Smooth muscle cell (in vitro differentiated cells): ENCODE measurements at regions not wholly inside any gene's neighbourhood (a gene's known extent, or its start where the extent isn't known, plus 50 kb on each side); places are given as distances from the start of the nearest gene placed in this dataset.

Source experiments
- DNase-seq: peaks from one replicate; lab custom pipeline; 2025; ENCODE audit not compliant: unreplicated experiment; lab: John Stamatoyannopoulos, UW
- H2AFZ ChIP-seq: fragments of 200-600 bp; sonication (generic); 2 replicates; pipeline ENCODE4 v1.6.0; 2016; ENCODE audit warnings: antibody characterized with exemption, low read depth, mild to moderate bottlenecking
- H3F3A ChIP-seq: fragments of 200-600 bp; sonication (generic); 2 replicates; pipeline ENCODE4 v1.6.0; 2017; ENCODE audit warnings: antibody characterized with exemption, low read depth
- H3K27ac ChIP-seq: fragments of 200-600 bp; sonication (generic); 2 replicates; pipeline ENCODE4 v1.5.1; 2016; ENCODE audit warnings: low read depth, mild to moderate bottlenecking
- H3K27me3 ChIP-seq: fragments of 200-600 bp; sonication (generic); 2 replicates; pipeline ENCODE4 v1.6.1; 2016; ENCODE audit warnings: low read depth, mild to moderate bottlenecking
- H3K36me3 ChIP-seq: fragments of 200-600 bp; sonication (generic); 2 replicates; pipeline ENCODE4 v1.5.1; 2016; ENCODE audit warnings: low read depth
- H3K4me1 ChIP-seq: fragments of 200-600 bp; sonication (generic); 2 replicates; pipeline ENCODE4 v1.5.1; 2016; ENCODE audit warnings: low read depth
- H3K4me2 ChIP-seq: fragments of 200-600 bp; sonication (generic); 2 replicates; pipeline ENCODE4 v1.6.0; 2016; ENCODE audit warnings: mild to moderate bottlenecking
- H3K4me3 ChIP-seq: fragments of 200-600 bp; sonication (generic); 2 replicates; pipeline ENCODE4 v1.5.1; 2016; ENCODE audit warnings: mild to moderate bottlenecking
- H3K79me2 ChIP-seq: fragments of 200-600 bp; sonication (generic); 2 replicates; pipeline ENCODE4 v1.6.0; 2016; ENCODE audit warnings: low read depth, mild to moderate bottlenecking
- H3K9ac ChIP-seq: fragments of 200-600 bp; sonication (generic); 2 replicates; pipeline ENCODE4 v1.6.0; 2016; ENCODE audit warnings: low read depth
- H3K9me3 ChIP-seq: fragments of 200-600 bp; sonication (generic); replicated peaks from 2 replicates; pipeline ENCODE4 v1.5.1; 2016; ENCODE audit warnings: low read depth
- H4K20me1 ChIP-seq: fragments of 200-600 bp; sonication (generic); 2 replicates; pipeline ENCODE4 v1.6.0; 2016; ENCODE audit warnings: low read depth
- WGBS: methylation state at CpG from one replicate; pipeline ENCODE4 v1.1.7; 2016; ENCODE audit warnings: low lambda C conversion rate; 5-methylcytosine and 5-hydroxymethylcytosine counted together
- TF ChIP-seq, protein P1 (sequence below): fragments of 200-600 bp; sonication (generic); IDR thresholded peaks from 2 replicates; pipeline ENCODE4 v1.5.1; 2017; ENCODE audit warnings: borderline replicate concordance, mild to moderate bottlenecking, antibody characterized with exemption; ENCODE audit not compliant: insufficient read depth, poor library complexity, severe bottlenecking

DNA sequence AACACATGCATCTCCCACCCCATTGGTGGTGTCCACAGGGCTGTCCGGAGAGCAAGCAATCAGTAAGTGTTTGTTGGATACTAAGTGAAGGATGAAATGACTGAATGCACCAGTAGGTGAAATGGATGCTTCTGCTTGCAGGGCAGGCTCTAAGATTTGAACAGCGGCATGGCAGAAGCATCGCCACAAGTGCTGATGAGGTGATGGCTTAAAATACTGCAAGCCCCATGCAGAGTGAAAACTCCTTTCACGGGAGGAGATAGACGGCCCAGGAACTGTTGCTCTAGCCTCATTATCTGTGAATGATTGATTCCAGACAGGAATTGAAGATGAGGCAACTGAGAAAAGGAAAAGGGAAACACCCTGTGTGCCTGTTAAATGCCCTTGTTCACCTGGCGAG, 158.9 kb downstream of the LY86 start:
- H3K4me1 ChIP-seq, result peaks cover 25% of the 10 kb centered on the region
- H3K36me3 ChIP-seq, result no peaks in the 10 kb centered on the region
- no peaks in the 10 kb centered on the region for H4K20me1 ChIP-seq
- no peak overlapping the region for H3K9ac ChIP-seq
- TF ChIP-seq, protein P1, sequence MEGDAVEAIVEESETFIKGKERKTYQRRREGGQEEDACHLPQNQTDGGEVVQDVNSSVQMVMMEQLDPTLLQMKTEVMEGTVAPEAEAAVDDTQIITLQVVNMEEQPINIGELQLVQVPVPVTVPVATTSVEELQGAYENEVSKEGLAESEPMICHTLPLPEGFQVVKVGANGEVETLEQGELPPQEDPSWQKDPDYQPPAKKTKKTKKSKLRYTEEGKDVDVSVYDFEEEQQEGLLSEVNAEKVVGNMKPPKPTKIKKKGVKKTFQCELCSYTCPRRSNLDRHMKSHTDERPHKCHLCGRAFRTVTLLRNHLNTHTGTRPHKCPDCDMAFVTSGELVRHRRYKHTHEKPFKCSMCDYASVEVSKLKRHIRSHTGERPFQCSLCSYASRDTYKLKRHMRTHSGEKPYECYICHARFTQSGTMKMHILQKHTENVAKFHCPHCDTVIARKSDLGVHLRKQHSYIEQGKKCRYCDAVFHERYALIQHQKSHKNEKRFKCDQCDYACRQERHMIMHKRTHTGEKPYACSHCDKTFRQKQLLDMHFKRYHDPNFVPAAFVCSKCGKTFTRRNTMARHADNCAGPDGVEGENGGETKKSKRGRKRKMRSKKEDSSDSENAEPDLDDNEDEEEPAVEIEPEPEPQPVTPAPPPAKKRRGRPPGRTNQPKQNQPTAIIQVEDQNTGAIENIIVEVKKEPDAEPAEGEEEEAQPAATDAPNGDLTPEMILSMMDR, result no peak
- H3K9me3 ChIP-seq, result no peaks in the 10 kb centered on the region
- no peak overlapping the region for H2AFZ ChIP-seq
- H3K27me3 ChIP-seq, result no peaks in the 10 kb centered on the region
- H3K79me2 ChIP-seq, result no peaks in the 10 kb centered on the region
- WGBS, result 70% methylated on average over 6 of the region's 6 CpGs
- no peak for DNase-seq
- H3F3A ChIP-seq, result peaks cover 28% of the 10 kb centered on the region
- no peak overlapping the region for H3K4me3 ChIP-seq
- H3K27ac ChIP-seq, result no peak overlapping the region
- H3K4me2 ChIP-seq, result no peak overlapping the region

GRCh38 chr6:6748001-6748400, 159.5 kb downstream of the LY86 start:
- Histone ChIP-seq H3K79me2 (no peaks in the 10 kb centered on the region), H3K4me3 (no peak overlapping the region), H3K9ac (no peak overlapping the region), H3K27me3 (no peaks in the 10 kb centered on the region), H4K20me1 (no peaks in the 10 kb centered on the region), H3K27ac (no peak overlapping the region), H3K4me2 (no peak overlapping the region), H3K9me3 (no peaks in the 10 kb centered on the region), H3F3A (peaks cover 32% of the 10 kb centered on the region), H3K36me3 (no peaks in the 10 kb centered on the region), H3K4me1 (peaks cover 31% of the 10 kb centered on the region), H2AFZ (no peak overlapping the region)
- DNase-seq, result no peak
- 77% methylated on average over 10 of the region's 10 CpGs for WGBS
- TF ChIP-seq, protein P1, result no peak

DNA sequence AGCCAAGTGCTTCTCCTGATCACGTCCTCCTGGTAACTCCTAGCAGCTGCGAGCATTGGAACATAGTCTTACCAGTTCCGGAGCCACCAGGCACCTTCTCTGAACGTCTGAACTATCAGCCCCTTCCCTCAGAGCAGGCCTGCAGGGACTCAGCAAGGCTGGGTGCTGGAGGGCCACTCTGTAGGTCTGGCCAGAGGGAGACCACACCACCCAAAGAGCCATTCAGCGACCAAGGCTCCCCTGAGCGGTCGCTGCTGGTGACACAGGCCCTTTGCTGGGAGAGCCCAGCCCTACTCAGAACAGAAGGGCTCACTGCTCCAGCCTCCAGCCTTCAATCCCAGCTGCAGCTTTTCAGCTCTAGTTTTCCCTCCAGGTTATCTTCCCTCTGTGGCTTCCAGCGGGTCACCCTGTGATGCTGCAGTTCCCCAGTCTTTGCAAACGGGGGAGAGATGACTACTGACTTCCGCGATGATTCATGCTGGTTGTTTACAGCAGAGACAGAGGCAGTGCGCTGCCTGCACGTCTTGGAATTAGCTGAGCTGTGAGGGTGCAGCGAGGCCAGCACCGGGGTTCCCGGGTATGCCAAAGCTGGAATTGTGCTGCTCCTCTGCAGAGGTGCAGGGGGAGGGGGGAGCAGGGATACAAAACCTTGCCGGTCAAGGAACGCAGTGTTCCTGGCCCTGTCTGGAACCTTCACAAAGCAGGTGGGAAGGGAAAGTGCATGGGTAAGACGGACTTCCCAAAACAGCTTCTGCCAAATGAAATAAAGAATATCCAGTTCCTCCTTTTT, 161.4 kb downstream of the LY86 start:
- H3K4me2 ChIP-seq, result peak overlapping the region; percentile 57

More for the DNA sequence above, 161.4 kb downstream of the LY86 start:
- Histone ChIP-seq H3K4me1 (peaks cover 36% of the 10 kb centered on the region), H3K9ac (peak overlapping the region; percentile 4), H3K79me2 (no peaks in the 10 kb centered on the region), H2AFZ (no peak overlapping the region), H4K20me1 (no peaks in the 10 kb centered on the region), H3F3A (peaks cover 41% of the 10 kb centered on the region), H3K4me3 (no peak overlapping the region), H3K36me3 (no peaks in the 10 kb centered on the region), H3K27ac (peak overlapping the region; percentile 77), H3K27me3 (no peaks in the 10 kb centered on the region), H3K9me3 (no peaks in the 10 kb centered on the region)
- 24% methylated on average over 19 of the region's 19 CpGs for WGBS
- no peak for DNase-seq
- TF ChIP-seq, protein P1, result no peak
